ENCODE measurements at regions not wholly inside any gene's neighbourhood (a gene's known extent, or its start where the extent isn't known, plus 50 kb on each side); places are given as distances from the start of the nearest gene placed in this dataset.

DNA sequence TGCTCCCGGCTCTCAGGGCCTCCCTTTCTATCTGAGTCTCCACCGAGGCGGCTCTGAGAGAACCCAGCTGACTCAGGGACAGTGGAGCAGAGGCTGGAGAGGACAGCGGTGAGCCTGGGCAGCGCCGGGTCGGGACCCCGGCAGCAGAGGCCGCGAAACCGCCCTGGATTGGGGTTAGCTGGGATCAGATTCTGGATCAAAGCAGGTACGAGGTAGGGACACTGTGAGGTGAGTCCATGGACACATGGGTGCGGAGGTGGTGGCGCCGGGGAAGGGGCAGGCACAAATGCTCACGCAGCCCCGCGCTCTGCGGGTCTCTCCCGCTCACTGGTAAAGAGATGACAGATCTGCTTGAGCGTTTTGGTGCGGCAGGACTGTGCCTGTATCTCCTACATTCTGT lies 146.4 kb upstream of the GGTLC1 start:
- no peak for DNase-seq

DNA sequence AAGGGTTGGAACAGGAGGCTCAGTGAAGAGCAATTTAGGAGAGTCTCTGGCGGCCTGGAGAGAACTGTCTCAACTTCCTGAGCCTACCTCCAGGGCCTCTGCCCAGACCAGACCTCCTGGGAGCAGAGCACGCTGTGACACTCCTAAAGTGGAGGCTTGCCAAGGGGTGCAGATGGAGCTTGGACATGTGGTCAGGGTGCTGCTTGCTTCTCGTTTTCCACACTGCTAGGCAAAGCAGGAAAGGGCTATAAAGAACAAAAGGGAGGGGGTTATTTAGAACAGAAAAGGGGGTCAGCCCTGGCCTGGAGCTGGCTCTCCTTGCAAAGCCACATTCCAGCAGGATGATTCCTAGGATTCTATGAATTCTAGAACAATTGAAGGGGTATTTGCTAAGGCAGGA lies 145.7 kb upstream of the GGTLC1 start:
- DNase-seq, result no peak

GRCh38 chr20:24132246-24132645 lies 143.7 kb upstream of the GGTLC1 start:
- no peak for DNase-seq

DNA sequence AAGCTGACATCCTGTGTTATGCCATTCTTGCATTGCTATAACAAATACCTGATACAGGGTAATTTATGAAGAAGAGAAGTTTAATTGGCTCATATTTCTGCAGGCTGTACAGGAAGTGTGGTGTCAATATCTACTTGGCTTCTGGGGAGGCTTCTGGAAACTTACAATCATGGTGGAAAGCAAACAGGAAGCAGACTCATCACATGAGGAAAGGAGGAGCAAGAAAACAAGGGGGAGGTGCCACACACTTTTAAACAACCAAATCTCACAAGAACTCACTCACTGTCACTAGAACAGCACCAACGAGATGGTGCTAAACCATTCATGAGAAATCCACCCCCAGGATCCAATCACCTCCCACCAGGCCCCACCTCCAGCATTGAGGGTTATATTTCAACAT lies 143.1 kb upstream of the GGTLC1 start:
- DNase-seq, result no peak

- DNase-seq, result no peak
Observed at GRCh38 chr20:24131281-24131680, 142.7 kb upstream of the GGTLC1 start.

GRCh38 chr20:24129641-24130040 lies 141.1 kb upstream of the GGTLC1 start:
- DNase-seq, result no peak

DNA sequence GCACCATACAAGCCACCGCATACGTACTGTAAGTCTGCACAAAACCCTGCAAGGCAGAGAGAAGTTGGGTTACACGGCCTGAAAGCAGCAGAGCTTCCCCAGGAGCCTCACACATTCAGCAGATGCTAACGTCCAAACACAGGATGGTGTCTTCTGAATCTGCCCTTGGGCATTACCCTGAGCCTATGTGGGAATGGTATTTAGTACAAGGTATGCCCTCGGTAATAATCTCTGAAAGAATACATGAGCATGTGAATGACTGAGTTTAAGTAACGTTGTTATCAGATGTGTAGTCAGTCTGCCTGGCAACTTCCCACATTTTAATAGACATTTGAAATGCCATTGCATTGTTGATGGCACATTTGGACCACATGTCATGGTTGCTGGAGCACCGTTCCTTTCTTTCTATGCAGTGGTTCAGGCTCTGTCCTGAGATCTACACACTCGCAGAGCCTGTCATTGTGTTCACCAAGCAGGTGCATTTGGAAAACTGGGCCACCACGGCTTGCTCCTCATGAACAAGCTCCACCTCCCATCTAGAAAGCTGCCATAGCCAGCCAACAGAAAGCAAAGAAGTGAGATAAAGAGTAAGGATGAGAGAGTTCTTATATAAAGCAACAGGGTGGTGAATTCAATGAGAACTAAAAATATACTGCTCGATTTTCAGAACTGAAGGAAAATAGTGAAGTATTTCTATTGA lies 136.5 kb upstream of the GGTLC1 start:
- no peak for DNase-seq

GRCh38 chr20:24124003-24124402 lies 135.4 kb upstream of the GGTLC1 start:
- DNase-seq, result no peak

- DNase-seq, result no peak
Observed at GRCh38 chr20:24118441-24119175, 130.0 kb upstream of the GGTLC1 start.

DNA sequence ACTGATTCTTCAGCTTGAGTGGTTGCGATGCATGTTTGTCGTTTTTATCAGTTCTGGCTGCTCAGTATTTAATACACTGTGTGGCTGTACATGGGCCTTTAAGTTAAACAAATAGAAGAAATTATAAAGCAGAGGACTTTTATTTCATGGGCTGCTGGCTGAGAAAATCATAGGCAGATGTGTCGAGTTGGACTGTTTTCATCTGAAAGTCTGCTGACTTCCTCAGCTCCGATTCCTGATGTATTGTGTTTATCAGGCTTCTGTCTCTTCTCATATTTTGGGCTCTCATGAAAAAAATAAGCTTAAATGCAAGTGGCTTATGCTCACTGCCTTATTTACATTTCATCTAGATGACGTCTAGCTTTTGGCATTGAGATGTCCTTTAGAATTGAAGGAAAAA lies 129.5 kb upstream of the GGTLC1 start:
- no peak for DNase-seq

- DNase-seq, result no peak
Observed at GRCh38 chr20:24117383-24117782, 128.8 kb upstream of the GGTLC1 start.

- DNase-seq, result no peak
Observed at GRCh38 chr20:24116611-24117010, 128.0 kb upstream of the GGTLC1 start.

DNA sequence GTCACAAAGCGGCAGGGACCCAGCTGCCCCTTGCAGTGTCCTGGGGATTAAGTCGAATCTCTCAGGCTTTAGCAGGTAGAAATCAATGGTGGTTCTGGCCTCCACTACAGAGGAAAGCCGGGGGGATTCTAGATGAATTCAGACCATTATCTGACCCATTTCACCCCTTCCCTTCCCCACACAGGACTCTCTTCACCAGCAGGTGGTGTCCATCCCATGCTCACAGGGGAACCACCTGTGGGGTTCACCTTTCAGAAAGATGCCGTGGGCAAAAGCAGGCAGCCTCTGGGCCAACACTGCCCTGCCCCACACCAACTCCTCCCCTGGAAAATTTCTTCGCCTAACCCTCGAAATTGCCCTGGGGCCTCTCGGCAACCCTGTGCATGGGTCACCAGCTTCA lies 123.8 kb upstream of the GGTLC1 start:
- no peak for DNase-seq

DNA sequence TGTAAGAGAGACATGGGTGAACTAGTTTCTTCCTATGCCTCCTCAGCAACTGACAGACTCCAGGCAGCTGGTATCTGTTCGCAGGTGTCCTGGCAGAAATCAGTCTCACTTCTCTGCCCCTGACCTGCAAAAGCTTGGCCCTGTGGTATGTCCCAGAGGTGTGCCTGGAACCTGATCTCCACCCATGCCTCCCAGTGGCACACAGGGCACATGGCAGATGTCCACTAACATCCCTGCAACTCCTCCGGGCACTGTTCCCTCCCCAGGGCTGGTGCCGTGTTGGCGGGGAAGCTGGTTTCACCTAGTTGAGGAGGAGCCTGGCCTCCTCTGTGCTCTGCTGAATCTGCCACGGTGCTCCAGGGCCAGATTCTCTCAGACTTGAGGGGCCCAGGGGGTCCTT lies 123.3 kb upstream of the GGTLC1 start:
- no peak for DNase-seq

- DNase-seq, result no peak
Observed at GRCh38 chr20:24109537-24109936, 121.0 kb upstream of the GGTLC1 start.

DNA sequence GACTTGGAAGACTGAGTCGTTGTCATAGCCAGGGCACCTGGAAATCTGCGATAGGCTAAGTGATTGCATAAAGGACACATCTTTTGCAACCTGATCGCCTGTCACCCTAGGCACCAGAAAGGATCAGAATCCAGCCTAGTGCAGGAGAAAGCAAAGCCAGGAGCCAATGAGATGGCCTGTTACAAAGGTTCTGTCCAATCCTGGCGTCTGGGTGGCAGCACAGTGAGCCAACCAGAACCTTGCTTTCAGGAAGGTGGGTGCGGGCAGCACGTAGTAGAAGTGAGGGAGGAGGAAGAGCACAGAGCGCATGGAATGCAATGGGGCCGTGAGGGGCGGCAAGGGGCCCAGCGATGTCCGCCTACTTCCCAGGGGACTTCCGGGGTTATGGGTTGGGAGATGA lies 120.4 kb upstream of the GGTLC1 start:
- no peak for DNase-seq

- no peak for DNase-seq
Observed at GRCh38 chr20:24108581-24108980, 120.0 kb upstream of the GGTLC1 start.

DNA sequence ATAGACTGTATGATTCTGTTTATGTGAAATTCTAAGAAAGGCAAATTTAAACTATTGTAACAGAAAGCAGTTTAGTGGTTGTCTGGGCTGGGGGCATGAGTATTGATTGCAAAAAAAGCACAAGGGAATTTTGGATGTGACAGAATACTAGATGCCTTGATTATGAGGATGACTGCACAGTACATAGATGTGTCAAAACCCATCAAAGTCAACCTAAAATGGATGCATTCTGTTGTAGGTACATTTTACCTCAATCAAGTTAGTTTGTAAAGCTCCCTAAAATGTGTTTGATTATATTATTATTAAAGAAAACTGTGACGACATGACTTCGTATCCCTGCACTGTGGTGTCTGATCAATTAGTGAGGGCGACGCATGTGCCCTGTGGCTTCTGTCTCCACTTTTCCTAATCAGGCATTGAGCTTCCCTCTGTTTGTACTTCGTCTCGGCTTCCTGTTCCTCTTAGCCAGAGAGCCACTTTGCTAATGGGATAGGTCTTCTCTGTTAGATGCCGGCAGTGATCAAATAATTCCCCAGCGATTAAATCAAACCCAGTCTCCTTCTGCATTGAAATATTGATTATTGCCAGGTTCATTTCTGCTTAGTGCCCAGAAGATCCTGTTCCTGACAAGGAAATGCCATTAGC lies 118.3 kb upstream of the GGTLC1 start:
- no peak for DNase-seq

GRCh38 chr20:24106150-24106800 lies 117.7 kb upstream of the GGTLC1 start:
- DNase-seq, result no peak

- peak; percentile 28 for DNase-seq
Observed at GRCh38 chr20:24102749-24103333, 114.3 kb upstream of the GGTLC1 start.

DNA sequence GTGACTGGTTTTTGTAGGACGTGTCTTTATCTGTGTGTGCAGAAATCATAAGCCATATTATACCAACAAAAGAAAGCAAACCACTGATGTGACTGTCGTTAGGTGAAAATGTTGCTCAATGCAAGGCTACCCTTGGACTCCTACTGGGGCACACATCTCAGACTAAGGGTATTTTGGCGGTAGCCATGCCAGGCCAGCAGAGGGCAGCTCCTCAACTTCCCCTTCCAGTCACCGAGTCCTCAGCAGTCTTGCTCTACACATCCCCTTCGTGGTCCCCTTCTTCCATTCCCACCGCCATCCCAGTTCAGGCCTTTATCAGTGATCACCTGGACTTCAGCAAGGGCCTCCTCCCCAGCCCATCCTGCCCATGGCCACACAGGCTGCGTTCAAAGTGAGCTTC lies 113.7 kb upstream of the GGTLC1 start:
- no peak for DNase-seq

DNA sequence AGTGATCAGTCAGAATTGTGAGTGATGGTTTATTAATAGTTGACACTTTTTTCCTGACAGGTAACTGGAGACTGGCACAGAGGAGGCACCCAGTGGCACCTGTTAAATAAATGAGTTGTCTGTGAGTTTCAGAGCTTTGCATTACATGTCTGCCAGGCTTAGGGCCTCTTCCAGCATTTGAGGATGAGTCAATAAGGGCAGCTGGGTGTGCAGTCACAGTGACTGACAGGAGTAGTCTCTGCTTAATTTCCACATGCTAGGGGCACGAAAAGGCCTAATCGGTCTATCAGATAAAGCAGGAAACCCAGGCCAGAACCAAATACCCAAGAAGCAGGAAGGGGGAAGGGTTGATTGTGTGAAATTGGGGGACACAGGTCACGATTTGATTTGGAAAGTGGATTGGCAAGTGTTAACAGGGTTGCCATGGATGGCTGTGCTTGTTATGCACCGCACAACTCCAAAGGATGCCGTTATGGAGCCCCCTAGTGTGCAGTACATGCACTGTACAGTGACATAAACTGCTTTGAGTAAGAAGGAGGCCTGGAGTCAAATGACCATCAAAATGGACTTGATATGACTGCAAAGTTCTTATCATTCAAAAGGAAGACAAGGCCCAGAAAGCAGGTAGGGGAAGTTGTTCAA lies 111.9 kb upstream of the GGTLC1 start:
- no peak for DNase-seq

DNA sequence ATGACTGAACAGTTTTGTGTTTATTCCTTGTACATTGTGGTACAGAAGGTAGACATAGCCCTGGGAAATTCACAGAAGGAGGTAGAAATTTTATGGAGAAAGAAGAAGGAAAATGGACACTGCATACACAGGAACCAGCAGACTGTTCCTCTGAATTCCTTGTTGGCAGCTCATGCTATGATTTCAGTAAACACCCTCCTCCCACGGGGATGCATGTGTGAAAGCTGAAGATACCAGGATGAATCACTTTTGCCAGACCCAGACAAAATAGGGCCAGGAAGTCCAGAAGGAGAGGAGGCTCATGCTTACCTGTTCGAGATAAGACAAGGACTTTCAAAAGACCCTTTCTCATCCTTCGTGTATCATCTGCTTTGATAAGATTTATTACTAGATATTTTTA lies 110.3 kb upstream of the GGTLC1 start:
- DNase-seq, result no peak
